Suprapubic skin (tissue), 4 donors: ENCODE measurements at regions not wholly inside any gene's neighbourhood (a gene's known extent, or its start where the extent isn't known, plus 50 kb on each side); places are given as distances from the start of the nearest gene placed in this dataset.

Source experiments
- EP300 ChIP-seq: sonication (generic); formaldehyde crosslinking; IDR thresholded peaks from one replicate; pipeline ENCODE4 v1.6.1; 2017; ENCODE audit warnings: antibody characterized with exemption
- POLR2A ChIP-seq, 2 donors: fragments of 450-650 bp; IDR thresholded peaks; one replicate each; pipeline ENCODE4 v1.6.1; 2017; ENCODE audit warnings: antibody characterized with exemption in 2 of 2, mild to moderate bottlenecking in 2 of 2, moderate library complexity in 2 of 2
- POLR2AphosphoS5 ChIP-seq, 3 donors: sonication (generic); formaldehyde crosslinking; IDR thresholded peaks; one replicate each; pipeline ENCODE4 v1.6.1; 2017; ENCODE audit warnings: antibody characterized with exemption in 3 of 3
- TF ChIP-seq, protein P1 (sequence below), 2 donors: fragments of 200-600 bp in 1 of 2; fragments of 450-650 bp in 1 of 2; sonication (generic) in 1 of 2; IDR thresholded peaks; one replicate each; pipeline ENCODE4 v1.5.1; 2016 to 2019; ENCODE audit warnings: antibody characterized with exemption in 2 of 2, mild to moderate bottlenecking in 1 of 2, moderate library complexity in 1 of 2

DNA sequence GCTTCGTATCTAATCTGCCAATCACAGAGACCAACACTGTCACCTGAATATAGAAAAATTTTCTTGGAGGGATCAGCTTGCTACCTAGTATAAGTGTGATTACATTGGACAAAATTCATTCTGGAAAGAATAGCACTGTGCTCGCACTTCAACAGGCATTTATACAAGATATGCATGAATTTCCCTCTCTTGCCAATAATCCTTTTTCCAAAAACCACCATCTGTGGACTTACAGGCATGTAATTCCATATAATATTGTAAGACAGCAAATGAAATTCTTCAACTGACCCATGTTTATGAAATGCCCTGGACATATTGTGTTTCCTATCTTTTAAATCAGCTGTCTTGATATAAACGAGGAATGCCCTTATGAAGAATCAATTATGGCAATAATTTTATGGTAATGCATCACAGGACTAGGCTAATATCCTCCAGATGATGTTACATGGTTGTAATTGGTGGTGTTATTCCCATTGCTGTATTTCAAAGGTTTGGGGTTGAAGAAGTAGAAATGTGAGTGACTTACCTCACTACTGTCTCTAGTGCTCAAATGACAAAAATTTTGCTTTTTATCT, 861.4 kb upstream of the NECTIN3 start:
- TF ChIP-seq, protein P1, sequence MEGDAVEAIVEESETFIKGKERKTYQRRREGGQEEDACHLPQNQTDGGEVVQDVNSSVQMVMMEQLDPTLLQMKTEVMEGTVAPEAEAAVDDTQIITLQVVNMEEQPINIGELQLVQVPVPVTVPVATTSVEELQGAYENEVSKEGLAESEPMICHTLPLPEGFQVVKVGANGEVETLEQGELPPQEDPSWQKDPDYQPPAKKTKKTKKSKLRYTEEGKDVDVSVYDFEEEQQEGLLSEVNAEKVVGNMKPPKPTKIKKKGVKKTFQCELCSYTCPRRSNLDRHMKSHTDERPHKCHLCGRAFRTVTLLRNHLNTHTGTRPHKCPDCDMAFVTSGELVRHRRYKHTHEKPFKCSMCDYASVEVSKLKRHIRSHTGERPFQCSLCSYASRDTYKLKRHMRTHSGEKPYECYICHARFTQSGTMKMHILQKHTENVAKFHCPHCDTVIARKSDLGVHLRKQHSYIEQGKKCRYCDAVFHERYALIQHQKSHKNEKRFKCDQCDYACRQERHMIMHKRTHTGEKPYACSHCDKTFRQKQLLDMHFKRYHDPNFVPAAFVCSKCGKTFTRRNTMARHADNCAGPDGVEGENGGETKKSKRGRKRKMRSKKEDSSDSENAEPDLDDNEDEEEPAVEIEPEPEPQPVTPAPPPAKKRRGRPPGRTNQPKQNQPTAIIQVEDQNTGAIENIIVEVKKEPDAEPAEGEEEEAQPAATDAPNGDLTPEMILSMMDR (IDR thresholded peaks at IDR 0.05) = no peak
- TF ChIP-seq EP300 = no peak
- TF ChIP-seq POLR2AphosphoS5 (IDR thresholded peaks at IDR 0.05) = no peak
- TF ChIP-seq POLR2A (IDR thresholded peaks at IDR 0.05) = no peak
